A673 (cell line): ENCODE measurements at regions not wholly inside any gene's neighbourhood (a gene's known extent, or its start where the extent isn't known, plus 50 kb on each side); places are given as distances from the start of the nearest gene placed in this dataset.

Source experiments
- CTCF ChIP-seq: fragments of 300-800, 200-600 bp; sonication (generic); conservative IDR thresholded peaks from 2 replicates; pipeline ENCODE4 v1.5.1; 2017; ENCODE audit warnings: low read depth, mild to moderate bottlenecking, antibody characterized with exemption, low read length, moderate library complexity, mixed read lengths
- EZH2 ChIP-seq: fragments of 200-600 bp; sonication (generic); IDR thresholded peaks from 2 replicates; pipeline ENCODE4 v1.6.1; 2017; ENCODE audit warnings: borderline replicate concordance, low read depth, mild to moderate bottlenecking, mixed read lengths, antibody characterized with exemption, low read length; ENCODE audit not compliant: poor library complexity, severe bottlenecking

GRCh38 chr15:96503276-96503675 lies 172.8 kb downstream of the NR2F2 start:
- no peak for TF ChIP-seq CTCF
- no peak for TF ChIP-seq EZH2
